HEK293 (cell line): ENCODE measurements at regions not wholly inside any gene's neighbourhood (a gene's known extent, or its start where the extent isn't known, plus 50 kb on each side); places are given as distances from the start of the nearest gene placed in this dataset.

Experiments
- CTCF ChIA-PET: fragments of 350-600 bp; formaldehyde crosslinking; extraction: SDS; loops from one replicate; lab custom pipeline; 2021; ENCODE audit warnings: antibody characterized with exemption; lab: Yijun Ruan, JAX
- POLR2A ChIA-PET: fragments of 300-600 bp; formaldehyde crosslinking; extraction: SDS; loops from one replicate; lab custom pipeline; 2020; ENCODE audit warnings: antibody characterized with exemption, inconsistent platforms; lab: Yijun Ruan, JAX
- H3K27ac ChIP-seq: fragments of 200-500 bp; sonication (Bioruptor generic); 2 replicates; pipeline ENCODE4 v1.5.1; 2014; ENCODE audit warnings: low read depth, low read length, control low read depth, inconsistent platforms; ENCODE audit errors: extremely low read depth
- H3K36me3 ChIP-seq, 2 experiments: fragments of 200-500 bp in 1 of 2; sonication (Bioruptor generic) in 1 of 2; 1 replicate in 1 of 2; 2 replicates in 1 of 2; pipeline ENCODE4 v1.5.1; 2014 to 2017; ENCODE audit warnings: inconsistent platforms in 2 of 2, low read length in 2 of 2; ENCODE audit not compliant: control insufficient read depth in 2 of 2, insufficient read depth in 1 of 2
- H3K4me1 ChIP-seq: fragments of 200-500 bp; sonication (Bioruptor generic); 2 replicates; pipeline ENCODE4 v1.5.1; 2014; ENCODE audit warnings: mild to moderate bottlenecking, low read length, inconsistent platforms; ENCODE audit not compliant: control insufficient read depth, insufficient read depth
- H3K4me3 ChIP-seq: 2 replicates; pipeline ENCODE4 v1.5.1; 2011; ENCODE audit warnings: low read depth, mild to moderate bottlenecking, control low read depth, low read length, moderate library complexity
- H3K9me3 ChIP-seq: fragments of 200-500 bp; sonication (Bioruptor generic); 2 replicates; pipeline ENCODE4 v1.5.1; 2014; ENCODE audit warnings: low read depth, low read length, inconsistent platforms; ENCODE audit not compliant: control insufficient read depth, insufficient read depth
- GLIS1 ChIP-seq: fragments of 450-650 bp; formaldehyde crosslinking; IDR thresholded peaks from 2 replicates; pipeline ENCODE4 v1.5.1; 2016; ENCODE audit warnings: missing biosample characterization, missing genetic modification characterization
- PRDM4 ChIP-seq: fragments of 450-650 bp; formaldehyde crosslinking; IDR thresholded peaks from 2 replicates; pipeline ENCODE4 v1.5.1; 2017; ENCODE audit warnings: missing biosample characterization, missing genetic modification characterization
- ZBTB20 ChIP-seq: fragments of 450-650 bp; formaldehyde crosslinking; IDR thresholded peaks from 2 replicates; pipeline ENCODE4 v1.5.1; 2016; ENCODE audit warnings: missing biosample characterization, missing genetic modification characterization
- ZNF157 ChIP-seq: fragments of 450-650 bp; formaldehyde crosslinking; IDR thresholded peaks from 2 replicates; pipeline ENCODE4 v1.5.1; 2016; ENCODE audit warnings: missing biosample characterization, missing genetic modification characterization
- ZNF473 ChIP-seq: fragments of 450-650 bp; formaldehyde crosslinking; IDR thresholded peaks from 2 replicates; pipeline ENCODE4 v1.5.1; 2017; ENCODE audit warnings: missing biosample characterization, missing genetic modification characterization
- ZNF747 ChIP-seq: fragments of 450-650 bp; formaldehyde crosslinking; IDR thresholded peaks from 2 replicates; pipeline ENCODE4 v1.5.1; 2016; ENCODE audit warnings: missing biosample characterization, missing genetic modification characterization
- ZNF830 ChIP-seq: fragments of 450-650 bp; IDR thresholded peaks from 2 replicates; pipeline ENCODE4 v1.5.0; 2018; ENCODE audit warnings: missing biosample characterization, missing genetic modification characterization, low read depth, mild to moderate bottlenecking, moderate library complexity
- TF ChIP-seq, protein P1 (sequence below): fragments of 450-650 bp; formaldehyde crosslinking; IDR thresholded peaks from 2 replicates; pipeline ENCODE4 v1.5.1; 2016; ENCODE audit warnings: missing biosample characterization, missing genetic modification characterization
- TF ChIP-seq, protein P2 (sequence below): fragments of 450-650 bp; formaldehyde crosslinking; IDR thresholded peaks from 2 replicates; pipeline ENCODE4 v1.5.1; 2017; ENCODE audit warnings: missing biosample characterization, missing genetic modification characterization
- TF ChIP-seq, protein P3 (sequence below): fragments of 450-650 bp; IDR thresholded peaks from 2 replicates; pipeline ENCODE4 v1.5.1; 2018; ENCODE audit warnings: missing biosample characterization, mild to moderate bottlenecking, missing genetic modification characterization

- Histone ChIP-seq H3K27ac (no peak overlapping the region), H3K4me1 (no peaks in the 10 kb centered on the region), H3K4me3 (no peak overlapping the region), H3K36me3 (no peaks in the 10 kb centered on the region), H3K9me3 (no peaks in the 10 kb centered on the region)
- POLR2A ChIA-PET = no interaction called here
- CTCF ChIA-PET = interaction anchor here (0.6 to 1.6 kb wide), 4 partner anchors 8 to 336 kb away, joined by 3 to 4 read pairs (median 4); no protein-coding TSS in a partner anchor
- no peak for TF ChIP-seq ZBTB20 (tag by site-specific recombination)
Observed at GRCh38 chr2:116696223-116696622, 1118.3 kb upstream of the DDX18 start.

- no peaks in the 10 kb centered on the region for H3K4me1 ChIP-seq
- no peaks in the 10 kb centered on the region for H3K9me3 ChIP-seq
- ChIA-PET CTCF (interaction anchor here (0.7 to 1.6 kb wide), 3 partner anchors 8 to 516 kb away, joined by 3 to 4 read pairs (median 4); no protein-coding TSS in a partner anchor), POLR2A (no interaction called here)
- TF ChIP-seq ZNF473 (tag by site-specific recombination) (no peak), ZNF830 (tag by site-specific recombination) (no peak), GLIS1 (tag by site-specific recombination) (no peak), ZNF747 (tag by site-specific recombination) (no peak), PRDM4 (tag by site-specific recombination) (no peak)
- TF ChIP-seq, protein P1, sequence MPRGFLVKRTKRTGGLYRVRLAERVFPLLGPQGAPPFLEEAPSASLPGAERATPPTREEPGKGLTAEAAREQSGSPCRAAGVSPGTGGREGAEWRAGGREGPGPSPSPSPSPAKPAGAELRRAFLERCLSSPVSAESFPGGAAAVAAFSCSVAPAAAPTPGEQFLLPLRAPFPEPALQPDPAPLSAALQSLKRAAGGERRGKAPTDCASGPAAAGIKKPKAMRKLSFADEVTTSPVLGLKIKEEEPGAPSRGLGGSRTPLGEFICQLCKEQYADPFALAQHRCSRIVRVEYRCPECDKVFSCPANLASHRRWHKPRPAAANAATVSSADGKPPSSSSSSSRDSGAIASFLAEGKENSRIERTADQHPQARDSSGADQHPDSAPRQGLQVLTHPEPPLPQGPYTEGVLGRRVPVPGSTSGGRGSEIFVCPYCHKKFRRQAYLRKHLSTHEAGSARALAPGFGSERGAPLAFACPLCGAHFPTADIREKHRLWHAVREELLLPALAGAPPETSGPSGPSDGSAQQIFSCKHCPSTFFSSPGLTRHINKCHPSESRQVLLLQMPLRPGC (tag by site-specific recombination) = no peak
- TF ChIP-seq, protein P2, sequence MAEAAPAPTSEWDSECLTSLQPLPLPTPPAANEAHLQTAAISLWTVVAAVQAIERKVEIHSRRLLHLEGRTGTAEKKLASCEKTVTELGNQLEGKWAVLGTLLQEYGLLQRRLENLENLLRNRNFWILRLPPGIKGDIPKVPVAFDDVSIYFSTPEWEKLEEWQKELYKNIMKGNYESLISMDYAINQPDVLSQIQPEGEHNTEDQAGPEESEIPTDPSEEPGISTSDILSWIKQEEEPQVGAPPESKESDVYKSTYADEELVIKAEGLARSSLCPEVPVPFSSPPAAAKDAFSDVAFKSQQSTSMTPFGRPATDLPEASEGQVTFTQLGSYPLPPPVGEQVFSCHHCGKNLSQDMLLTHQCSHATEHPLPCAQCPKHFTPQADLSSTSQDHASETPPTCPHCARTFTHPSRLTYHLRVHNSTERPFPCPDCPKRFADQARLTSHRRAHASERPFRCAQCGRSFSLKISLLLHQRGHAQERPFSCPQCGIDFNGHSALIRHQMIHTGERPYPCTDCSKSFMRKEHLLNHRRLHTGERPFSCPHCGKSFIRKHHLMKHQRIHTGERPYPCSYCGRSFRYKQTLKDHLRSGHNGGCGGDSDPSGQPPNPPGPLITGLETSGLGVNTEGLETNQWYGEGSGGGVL (tag by site-specific recombination) = no peak
- TF ChIP-seq, protein P3, sequence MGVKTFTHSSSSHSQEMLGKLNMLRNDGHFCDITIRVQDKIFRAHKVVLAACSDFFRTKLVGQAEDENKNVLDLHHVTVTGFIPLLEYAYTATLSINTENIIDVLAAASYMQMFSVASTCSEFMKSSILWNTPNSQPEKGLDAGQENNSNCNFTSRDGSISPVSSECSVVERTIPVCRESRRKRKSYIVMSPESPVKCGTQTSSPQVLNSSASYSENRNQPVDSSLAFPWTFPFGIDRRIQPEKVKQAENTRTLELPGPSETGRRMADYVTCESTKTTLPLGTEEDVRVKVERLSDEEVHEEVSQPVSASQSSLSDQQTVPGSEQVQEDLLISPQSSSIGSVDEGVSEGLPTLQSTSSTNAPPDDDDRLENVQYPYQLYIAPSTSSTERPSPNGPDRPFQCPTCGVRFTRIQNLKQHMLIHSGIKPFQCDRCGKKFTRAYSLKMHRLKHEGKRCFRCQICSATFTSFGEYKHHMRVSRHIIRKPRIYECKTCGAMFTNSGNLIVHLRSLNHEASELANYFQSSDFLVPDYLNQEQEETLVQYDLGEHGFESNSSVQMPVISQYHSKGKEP (tag by site-specific recombination) = no peak
- no peaks in the 10 kb centered on the region for H3K36me3 ChIP-seq
- H3K4me3 ChIP-seq = no peak overlapping the region
- no peak overlapping the region for H3K27ac ChIP-seq
Observed at GRCh38 chr2:116696903-116697302, 1117.6 kb upstream of the DDX18 start.

DNA sequence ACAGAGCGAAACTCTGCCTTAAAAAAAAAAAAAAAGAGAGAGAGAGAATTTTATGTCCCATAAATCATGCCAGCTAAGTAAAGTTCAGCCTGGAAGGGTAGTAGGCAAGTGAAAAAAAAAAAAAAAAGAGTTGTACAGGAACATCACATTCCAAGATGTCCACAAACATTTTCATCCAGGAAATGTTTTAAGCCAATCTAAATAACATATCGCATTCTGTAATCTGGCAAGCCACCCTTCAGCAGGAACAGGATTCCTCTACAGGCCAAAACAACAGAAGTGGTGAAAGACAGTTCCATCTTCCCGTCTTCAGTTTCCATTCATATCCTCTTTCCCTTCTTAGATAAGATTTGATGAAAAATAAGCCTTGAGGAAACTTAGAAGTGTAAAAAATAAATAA is 1108.1 kb upstream of the DDX18 start:
- no peak overlapping the region for H3K4me3 ChIP-seq
- H3K9me3 ChIP-seq = no peaks in the 10 kb centered on the region
- POLR2A ChIA-PET = interaction anchor here (0.7 kb wide), 1 partner anchor 14 kb away, joined by 11 read pairs; no protein-coding TSS in a partner anchor
- no peaks in the 10 kb centered on the region for H3K4me1 ChIP-seq
- no peaks in the 10 kb centered on the region for H3K36me3 ChIP-seq
- no peak overlapping the region for H3K27ac ChIP-seq
- CTCF ChIA-PET = no interaction called here
- TF ChIP-seq ZNF157 (tag by site-specific recombination) = no peak
